Glomerular endothelial cell (primary cell): ENCODE measurements at regions not wholly inside any gene's neighbourhood (a gene's known extent, or its start where the extent isn't known, plus 50 kb on each side); places are given as distances from the start of the nearest gene placed in this dataset.

Experiments
- DNase-seq: peaks from one replicate; pipeline ENCODE4 v3.0.0-alpha.2; 2011; ENCODE audit warnings: low read depth, low spot score; ENCODE audit errors: extremely low read depth

DNA sequence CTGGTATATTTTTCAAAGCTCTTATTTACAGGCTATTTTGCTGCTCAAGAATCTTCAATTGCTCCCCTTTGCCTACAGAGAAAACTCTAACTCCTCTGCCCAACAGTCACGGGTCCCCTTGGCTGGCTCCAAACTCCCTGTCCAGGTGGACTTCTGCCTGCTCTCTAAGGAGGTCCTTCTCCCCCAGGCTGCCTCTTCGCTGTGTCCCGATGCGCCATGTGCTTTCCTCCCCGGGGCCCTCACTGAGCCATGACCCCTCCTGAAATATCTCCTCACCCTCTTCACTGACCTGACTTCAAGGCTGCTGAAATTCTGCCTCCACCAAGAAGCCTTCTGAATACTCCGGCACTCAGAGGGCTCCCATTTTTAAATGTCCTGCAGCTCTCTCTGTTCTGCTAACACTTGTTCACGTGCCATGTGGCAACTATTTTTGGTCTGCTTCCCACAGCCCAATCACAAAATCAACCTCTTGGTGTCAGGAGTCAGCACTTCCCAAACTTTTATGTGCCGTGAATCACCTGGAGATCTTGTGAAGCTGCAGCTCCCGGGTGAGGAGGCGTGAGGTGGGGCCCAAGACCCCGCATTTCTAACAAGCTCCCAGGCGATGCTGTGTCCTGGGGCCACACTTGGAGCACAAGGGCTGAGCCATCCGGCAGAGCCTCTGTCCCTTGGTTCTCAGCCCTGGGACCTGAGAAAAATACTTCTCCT is 85.7 kb upstream of the COL13A1 start:
- no peak for DNase-seq

DNA sequence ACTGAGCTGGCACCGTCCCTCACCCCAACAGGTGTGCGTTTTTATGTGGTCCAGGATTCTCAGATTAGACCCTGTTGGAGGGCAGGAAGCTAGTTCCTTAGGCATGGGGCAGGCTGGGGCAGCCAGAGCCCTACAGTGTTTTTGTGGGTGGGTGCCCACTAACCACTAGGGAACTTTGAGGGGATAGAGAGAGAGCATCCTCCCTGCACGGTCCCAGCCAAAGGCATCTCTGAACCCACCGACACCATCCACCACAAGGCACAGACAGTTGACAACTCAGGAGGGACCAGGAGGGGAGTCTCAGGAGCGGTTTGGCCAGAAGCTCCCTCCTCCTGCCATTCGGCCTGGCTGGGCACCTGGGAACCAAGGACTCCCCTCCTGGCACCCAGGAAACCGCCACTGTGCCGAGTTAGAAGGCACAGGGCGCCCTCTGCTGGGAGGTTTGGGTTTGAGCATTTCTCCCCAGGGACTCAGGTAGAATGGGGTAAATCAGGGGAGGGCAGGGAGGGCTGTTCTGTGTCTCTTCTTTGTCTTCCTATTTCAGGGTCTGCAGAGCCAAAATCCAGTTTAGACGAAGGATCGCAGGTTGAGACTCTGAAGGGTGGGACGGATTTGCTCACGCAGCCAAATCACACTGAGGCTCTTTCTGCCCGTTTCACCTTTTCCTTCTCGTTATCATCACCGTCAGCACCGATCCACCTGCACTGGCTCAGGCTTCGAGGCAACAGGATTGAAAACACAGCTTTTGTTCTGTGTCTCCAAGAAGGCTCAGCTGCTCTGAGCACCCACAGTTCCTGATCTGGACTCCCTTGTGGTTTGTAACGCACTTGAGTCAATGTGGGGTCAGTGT is 84.8 kb upstream of the COL13A1 start:
- no peak for DNase-seq

DNA sequence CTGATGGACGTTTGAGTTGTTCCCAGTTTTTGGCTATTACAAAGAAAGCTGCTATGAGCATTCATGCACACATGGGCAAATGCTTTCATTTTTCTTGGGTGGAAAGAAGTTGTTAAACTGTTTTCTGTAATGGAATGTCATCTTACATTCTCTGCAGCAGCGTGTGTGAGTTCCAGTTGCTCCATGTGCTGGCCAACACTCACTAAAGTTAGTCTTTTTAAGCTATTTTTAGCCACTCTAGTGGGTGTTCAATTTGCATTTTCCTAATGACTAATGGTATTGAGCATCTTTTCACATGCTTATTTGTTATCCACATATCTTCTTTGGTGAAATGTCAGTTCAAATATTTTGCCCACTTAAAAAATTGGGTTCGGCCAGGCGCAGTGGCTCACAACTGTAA is 82.8 kb upstream of the COL13A1 start:
- no peak for DNase-seq

DNA sequence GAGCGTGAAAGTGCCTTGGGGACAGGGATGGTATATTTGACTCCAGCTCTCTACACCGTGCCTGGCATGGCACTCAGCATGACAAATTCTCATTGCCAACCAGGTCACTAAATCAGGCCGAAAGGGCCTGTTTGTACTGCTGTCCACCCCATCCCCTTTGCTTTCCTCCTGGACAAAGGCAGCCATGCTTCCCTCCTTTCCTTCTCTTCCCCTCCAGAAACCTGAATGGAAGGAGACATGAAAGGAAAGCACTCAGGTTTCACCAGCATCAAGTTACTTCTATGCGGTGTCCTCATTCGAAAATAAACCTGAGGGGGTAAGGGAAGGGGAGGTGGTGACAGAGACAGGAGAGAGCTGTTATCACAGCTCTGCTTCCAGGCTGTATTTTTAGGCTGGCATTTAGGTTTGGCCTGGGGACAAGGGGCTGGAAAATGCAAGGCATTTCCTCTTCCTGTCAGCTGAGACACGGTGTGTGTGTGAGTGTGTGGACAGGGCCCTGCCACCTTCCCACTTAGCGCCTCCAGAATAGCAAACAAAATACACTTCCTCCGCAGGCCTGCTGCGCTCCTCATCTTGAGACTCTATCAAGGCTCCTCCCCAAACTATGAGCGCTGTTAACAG is 79.9 kb upstream of the COL13A1 start:
- DNase-seq = peak; percentile 37

DNA sequence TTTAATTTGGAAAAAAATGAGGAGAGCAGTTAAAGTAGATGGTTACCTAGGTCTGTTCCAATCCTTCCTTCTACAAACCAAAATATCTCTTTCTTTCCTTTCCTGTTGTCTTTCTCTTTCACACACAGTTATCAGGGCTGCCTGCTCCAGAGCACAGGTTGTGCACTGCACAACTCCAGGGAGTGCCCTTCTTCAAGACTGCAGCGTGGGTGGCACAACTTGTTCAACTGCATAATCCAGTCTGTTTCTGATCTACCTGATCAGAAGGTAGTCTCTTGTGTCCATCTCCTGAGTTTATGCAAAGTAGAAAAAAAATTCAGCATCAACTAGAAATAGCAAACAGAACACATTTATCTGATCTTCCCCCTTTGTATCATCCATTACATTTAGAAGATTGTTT is 78.1 kb upstream of the COL13A1 start:
- DNase-seq = no peak

DNA sequence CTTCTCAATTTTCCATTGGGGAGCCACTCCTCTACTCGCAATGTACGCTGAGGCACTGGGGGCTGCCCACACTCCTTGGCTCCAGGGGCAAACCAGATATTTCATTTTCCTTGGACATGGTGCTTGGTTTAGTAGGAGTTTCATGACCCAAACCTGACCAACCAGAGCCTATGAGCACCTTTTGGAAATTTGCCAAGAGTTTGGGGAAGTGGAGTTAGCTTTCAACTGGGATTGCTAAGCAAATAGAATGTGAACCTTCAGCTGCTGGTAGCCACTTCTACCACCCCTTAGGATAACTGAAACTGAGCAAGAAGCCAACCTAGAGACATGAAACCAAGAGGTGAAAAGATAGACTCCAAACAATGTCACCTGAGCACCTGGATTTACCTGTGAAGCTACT is 74.9 kb upstream of the COL13A1 start:
- no peak for DNase-seq

DNA sequence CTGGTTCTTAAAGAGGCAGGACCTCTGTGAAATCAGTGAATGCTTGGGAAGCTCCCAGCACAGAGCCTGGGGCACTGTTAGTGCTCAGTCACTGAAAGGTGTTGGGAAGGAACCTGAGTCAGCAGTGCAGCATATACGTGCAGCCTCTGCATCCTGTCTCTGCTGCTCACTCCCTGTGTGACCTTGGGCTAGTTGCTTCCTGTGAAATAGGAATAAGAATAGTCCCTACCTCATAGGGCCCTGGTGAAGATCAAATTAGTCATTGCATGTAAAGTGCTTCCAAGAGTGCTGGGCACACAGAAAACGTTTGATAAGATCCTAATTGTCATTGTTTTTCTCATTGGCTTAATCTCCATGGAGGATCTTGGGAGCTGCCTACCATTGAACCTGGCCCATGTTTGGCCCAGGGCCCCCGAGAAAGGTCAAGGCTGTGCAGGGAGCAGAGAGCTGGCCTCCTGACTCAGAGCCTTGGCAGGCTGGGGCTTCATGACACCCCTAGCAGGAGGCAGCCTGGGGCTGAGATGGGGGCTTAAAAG is 73.3 kb upstream of the COL13A1 start:
- DNase-seq = peak; percentile 68

DNA sequence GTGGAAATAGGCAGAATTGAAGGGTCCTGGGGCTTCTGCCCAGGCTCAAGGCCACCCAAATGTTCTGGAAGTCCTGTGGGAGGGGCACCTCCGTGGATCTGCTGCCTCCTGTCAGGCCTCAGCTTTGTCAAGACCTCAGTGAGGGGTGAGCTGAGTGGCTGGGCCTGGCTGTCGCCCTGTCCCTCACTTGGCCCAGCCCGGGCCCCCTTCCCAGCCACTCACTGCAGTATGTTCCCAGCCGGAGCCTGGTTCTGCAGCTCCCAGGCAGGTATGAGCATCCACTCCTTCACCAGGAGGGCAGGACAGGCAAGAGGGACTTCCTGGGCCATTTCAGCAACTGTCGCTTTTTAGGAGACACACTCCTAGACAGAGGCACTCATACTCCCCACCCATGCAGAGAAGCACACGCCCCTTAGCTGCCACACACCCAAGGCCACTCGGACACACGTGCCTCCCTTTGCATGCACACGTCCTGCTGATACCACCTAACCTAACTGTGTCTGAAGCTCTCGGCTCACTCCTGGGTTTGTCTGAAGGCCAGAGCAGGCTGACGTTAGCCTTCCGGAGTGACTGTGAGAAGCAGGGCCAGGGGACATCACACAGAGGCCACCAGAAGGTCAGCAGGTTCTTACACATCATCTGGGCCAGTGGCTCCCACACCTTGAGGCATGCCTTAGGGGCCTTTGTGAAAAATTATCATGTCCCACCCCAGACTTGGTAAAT is 72.2 kb upstream of the COL13A1 start:
- DNase-seq = no peak

DNA sequence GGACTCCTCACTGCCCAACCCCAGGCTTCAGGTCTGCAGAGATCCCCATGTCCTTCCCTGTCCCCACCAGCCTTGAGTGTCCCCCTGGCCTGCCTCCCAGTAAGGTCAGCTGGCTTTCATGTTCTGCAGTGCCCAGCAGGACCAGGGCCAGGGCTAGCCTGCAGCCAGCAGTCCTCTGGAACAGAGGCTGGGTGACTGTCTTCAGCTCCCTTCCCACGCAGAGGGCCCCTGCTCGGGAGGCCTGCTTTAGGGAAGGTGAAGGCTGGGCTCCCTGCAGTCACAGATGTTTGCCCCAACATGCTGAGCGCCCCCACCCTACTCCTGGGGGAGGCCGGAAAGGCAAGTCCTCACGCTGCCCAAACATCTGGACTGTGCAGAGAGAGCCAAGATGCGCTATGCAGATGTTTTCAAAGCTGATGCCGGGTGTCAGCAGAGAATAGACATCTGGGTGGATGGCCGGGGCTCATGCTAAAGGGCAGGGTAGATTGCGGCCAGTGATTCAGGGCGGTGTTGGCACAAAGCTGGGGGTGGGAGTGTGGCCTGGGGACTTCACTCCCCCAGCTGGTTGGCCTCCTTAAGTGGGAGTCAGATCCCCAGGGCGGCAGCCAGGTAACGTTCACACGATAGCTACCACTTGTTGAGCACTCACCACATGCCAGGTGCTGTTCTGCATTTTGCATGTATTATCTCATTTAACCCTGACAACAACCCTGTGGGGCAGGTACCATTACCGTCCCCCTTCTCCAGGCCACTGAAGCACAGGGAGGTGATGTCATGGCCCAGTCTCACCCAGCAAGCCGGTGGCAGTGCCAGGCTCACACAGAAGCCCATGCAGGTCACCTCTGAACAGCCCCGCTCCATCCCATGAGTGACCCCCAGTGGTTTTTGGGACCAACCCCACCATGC is 71.2 kb upstream of the COL13A1 start:
- no peak for DNase-seq

DNA sequence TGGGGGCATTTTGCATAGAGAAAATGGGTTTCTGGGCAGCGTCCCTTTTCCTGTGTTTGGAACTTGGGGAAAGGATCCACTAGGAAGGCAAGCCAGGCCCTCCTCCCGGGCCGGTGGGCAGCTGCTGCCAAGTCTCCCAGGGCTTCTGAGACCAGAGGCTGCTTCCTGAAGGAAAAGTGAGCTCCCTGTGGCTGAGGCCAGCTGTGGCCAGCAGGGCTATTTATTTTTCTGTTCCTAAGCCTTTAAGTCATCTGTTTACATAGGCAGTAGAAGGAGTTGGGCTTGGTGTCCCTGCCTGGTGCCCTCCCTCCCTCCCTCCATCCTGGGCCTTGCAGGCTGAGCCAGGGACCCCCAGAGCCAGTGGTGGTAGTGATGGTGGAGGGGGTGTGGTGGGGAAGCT is 70.5 kb upstream of the COL13A1 start:
- DNase-seq = no peak

DNA sequence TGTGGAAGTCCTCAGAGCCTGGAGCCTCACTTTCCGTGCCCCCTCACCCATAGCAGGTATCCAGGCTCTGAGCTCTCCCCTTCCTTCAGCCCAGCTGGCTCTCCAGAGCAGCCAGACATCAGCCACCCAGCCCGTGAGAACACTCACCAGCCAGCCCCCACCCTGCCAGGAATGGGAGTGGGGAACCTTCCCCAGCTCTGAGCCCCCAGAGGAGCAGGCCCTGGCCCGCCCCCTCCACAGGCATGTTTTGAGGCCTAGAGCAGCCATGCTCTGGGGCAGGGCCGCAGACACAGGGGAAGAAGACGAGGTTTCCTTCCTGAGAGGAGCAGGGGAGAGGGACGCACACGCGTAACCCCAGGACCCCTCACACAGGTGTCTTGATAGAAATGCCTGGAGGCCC is 70.0 kb upstream of the COL13A1 start:
- DNase-seq = no peak

DNA sequence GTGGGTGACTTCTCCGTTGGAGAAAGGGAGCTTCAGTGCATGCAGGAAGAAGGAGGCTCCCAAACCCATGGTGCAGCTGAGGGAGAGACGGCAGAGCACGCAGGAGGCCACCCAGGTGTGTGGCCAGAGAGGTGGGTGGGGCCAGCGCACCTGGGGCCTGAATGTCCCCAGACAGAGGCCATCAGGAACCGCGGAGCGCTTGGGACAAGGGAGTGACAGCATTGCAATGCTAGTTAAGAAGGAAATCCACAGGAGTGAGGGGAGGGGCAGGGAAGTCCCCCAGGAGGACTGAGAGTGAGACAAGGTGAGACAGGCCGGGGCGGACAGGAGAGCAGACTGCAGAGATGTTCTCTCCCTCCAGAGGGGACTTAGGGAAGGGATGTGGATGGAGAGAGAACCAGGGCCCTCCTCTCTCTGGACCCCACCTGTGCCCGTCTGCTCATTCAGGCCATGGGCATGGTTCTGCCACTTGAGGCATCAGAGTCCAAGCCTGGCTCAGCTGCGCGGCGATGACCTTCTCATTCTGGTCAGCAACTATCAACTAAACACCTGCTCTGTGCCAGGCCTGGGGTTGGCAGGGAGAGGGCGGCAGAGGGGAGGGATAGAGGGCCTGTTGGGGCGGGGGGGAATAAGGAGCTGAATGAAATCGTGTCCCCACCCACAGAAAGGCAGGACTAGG is 69.4 kb upstream of the COL13A1 start:
- no peak for DNase-seq

DNA sequence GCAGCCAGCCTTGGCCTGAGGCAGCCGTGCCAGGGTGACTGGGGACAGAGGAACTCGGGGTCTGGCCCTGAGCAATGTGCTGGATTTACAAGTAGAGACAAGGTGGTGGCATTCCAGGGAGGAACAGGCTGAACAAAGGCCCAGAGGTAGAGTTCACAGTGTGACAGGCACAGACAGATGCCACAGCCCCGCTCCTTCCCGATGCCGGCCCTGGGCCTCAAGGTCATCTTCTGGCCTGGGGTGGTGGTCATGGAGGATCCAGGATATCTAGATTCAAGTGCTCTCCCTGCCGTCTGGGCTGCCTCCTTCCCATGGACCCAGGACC is 68.9 kb upstream of the COL13A1 start:
- DNase-seq = no peak

DNA sequence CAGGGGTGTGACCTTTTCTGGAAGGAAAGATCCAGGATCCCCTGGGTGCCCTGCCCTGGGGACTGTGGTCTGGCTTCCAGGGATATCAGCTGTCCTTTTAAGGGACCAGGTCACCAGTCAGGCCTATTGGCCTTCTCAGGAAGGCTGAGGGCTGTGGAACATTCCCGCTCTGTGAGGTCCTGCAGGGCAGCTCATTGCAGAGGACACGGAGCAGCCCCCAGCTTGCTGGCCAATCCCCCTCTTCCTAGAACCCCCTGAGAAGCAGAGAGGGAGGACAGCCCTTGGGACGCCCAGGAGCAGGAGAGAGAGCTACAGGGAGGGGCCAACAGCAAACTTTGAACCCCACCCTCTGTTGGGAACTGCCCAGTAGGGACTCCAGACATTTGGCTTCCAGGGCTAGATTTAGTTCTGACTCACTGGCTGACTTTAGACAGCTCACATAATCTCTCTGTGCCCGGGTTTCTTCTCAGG is 67.9 kb upstream of the COL13A1 start:
- DNase-seq = no peak

DNA sequence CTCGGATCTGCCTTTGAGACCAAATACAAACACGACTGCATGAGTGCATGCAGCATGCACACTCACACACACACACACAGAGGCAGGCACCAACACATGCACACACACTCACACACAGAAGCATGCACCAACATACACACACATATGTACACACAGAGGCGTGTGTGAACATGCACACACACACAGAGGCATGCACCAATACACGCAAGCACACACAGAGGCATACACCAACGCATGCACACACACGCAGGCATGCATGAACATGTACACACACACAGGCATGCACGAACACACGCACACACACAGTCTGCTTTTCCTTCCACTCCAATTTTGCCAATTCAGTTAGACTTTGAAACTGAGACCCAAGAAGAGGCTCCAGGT is 67.3 kb upstream of the COL13A1 start:
- DNase-seq = no peak

DNA sequence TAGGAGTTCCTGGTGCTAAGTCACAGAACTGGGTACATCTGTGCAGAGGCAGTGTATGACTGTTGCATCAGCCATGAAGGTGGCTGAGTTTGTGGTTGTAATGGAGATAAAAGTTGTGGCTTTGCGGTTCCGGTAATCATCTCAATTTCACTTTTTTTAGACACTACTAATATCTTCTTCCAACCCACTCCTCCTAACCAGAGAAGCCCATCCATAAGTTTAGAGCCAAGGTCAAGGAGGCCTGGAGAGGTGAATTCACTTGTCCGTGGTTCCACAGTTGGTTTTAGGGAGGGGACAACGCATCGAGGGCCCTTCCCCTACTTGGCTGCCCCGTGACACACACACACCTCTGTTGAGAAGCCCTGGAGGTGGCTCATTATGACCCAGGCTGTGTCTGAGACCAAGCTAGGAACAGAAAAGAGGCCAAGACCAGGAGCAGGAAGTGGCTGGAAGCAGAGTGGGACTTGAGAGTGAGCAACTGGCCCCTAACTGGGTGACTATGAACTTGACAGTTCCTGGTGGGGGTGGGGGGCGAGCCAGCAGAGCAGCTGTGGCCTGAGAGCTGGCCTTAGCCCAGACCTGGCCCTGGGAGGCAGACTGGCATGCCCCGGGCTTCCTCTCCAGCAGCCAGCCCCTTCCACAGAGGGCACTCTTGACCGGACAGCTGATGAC is 66.8 kb upstream of the COL13A1 start:
- no peak for DNase-seq

DNA sequence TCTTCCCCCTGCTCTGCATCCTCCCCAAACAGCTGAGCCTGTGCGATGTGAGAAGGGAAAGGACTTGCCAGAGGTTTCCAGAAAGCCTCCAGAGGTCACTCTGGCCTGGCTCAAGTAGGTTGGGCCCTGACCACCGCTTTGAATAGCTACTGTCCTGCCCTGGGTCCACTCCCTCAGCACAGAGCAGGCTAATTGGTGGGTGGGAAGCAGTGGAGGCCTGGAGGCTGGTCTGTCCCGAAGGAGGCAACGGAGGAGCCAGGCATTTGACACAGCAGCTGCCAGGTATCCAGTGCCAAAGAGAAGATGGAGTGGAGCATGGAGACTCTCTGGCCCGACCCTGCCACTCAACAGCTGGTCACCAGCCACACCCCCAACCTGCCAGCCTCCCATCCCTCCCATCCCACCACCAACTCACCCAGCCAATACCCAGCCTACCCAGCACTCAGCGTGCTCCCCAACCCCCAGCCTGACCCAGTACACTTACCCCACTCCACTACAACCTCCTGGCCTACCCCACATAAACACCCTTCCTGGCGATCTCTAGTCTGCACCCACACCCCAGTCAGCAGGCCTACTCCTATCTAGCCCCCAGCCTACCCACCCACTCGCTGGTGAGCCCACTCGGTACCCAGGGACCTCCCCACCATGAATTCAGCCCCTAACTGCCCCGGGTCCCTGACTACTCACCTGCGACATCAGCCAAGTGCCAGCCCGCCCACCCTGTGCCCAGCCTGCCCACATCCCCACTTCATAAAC is 64.6 kb upstream of the COL13A1 start:
- no peak for DNase-seq

DNA sequence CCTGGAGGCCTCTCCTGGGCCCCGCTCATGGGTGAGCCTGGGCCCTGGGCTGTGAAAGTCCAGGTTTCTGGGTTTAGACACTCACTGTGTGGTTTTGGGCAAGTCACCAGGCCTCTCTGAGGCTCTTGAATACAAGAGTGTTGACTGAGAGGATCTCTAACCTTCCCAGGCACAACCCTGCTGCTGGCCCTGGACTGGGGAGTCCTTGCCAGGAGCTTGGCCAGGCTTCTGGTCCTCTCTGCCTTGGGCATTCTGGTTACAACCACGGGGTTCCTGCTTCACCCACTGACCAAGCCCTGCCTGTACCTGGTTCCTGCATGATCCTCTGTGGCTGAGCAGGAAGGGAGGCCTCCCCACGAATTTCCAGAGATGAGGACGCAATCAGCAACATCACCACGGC is 63.6 kb upstream of the COL13A1 start:
- no peak for DNase-seq
